SH-SY5Y (cell line): ENCODE measurements at regions not wholly inside any gene's neighbourhood (a gene's known extent, or its start where the extent isn't known, plus 50 kb on each side); places are given as distances from the start of the nearest gene placed in this dataset.

Experiments used
- GATA2 ChIP-seq: IDR thresholded peaks from 2 replicates; pipeline ENCODE4 v1.6.1; 2011; ENCODE audit warnings: mild to moderate bottlenecking, low read depth, low read length
- GATA3 ChIP-seq: IDR thresholded peaks from 2 replicates; pipeline ENCODE4 v1.6.1; 2011; ENCODE audit warnings: low read depth, mild to moderate bottlenecking, low read length, moderate library complexity

GRCh38 chr18:42445359-42445758 is 490.3 kb downstream of the PIK3C3 start:
- no peak for TF ChIP-seq GATA3
- TF ChIP-seq GATA2, result no peak
